ENCODE measurements at regions not wholly inside any gene's neighbourhood (a gene's known extent, or its start where the extent isn't known, plus 50 kb on each side); places are given as distances from the start of the nearest gene placed in this dataset.

DNA sequence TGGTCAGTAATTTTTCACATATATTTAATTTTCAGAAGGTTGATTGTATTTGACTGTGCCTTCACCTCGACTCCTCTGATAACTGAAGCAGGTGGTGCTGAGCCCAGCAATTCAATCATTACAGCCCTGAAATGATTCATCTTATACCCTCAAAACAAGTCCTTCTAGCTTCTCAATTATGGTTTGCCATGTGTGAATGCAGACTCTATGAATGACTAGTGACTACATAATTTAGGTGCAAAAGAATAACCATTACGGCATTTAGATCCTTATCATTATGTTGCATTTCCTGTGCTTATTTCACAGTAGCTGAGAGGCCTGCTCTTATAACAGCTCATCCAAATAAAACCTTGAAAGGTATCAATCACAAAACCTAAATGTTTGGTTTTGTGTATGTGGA is 54.0 kb upstream of the COL11A1 start:
- no peak overlapping the region for H3K4me3 ChIP-seq (ENCODE audit: low read depth, low read length)
- H3K36me3 ChIP-seq (replicated peaks) = no peaks in the 10 kb centered on the region
- TF ChIP-seq, protein P1, sequence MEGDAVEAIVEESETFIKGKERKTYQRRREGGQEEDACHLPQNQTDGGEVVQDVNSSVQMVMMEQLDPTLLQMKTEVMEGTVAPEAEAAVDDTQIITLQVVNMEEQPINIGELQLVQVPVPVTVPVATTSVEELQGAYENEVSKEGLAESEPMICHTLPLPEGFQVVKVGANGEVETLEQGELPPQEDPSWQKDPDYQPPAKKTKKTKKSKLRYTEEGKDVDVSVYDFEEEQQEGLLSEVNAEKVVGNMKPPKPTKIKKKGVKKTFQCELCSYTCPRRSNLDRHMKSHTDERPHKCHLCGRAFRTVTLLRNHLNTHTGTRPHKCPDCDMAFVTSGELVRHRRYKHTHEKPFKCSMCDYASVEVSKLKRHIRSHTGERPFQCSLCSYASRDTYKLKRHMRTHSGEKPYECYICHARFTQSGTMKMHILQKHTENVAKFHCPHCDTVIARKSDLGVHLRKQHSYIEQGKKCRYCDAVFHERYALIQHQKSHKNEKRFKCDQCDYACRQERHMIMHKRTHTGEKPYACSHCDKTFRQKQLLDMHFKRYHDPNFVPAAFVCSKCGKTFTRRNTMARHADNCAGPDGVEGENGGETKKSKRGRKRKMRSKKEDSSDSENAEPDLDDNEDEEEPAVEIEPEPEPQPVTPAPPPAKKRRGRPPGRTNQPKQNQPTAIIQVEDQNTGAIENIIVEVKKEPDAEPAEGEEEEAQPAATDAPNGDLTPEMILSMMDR (IDR thresholded peaks at IDR 0.05; ENCODE audit: low read depth, low read length, missing control alignments) = no peak
- no peaks in the 10 kb centered on the region for H3K27me3 ChIP-seq (replicated peaks)
- no peak overlapping the region for H3K27ac ChIP-seq
- in situ Hi-C loops (cut with HindIII; ENCODE audit: low pct_ligation_motif_present, low sequenced_read_pairs) = no loop called here
- DNase-seq = no peak

DNA sequence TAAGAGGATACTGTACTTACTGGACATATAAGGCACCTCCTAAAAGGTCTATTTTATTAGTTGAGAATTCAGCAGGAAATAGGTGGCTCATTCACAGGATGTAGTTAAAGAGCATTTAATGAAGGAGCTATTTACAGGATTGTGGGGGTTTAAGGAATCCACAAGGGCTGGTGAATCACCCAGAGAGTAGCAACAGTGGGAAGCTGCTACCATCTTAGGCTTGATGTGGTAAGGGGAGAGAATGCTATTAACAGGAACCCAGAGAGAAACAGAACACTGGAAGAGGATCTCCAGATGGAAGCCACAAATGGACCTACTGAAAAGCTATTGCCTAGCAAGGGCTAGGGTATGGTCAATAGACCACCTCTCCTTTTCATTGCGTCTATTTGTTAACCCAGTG is 52.0 kb upstream of the COL11A1 start:
- no peaks in the 10 kb centered on the region for H3K36me3 ChIP-seq (replicated peaks)
- no peaks in the 10 kb centered on the region for H3K27me3 ChIP-seq (replicated peaks)
- in situ Hi-C loops (cut with HindIII; ENCODE audit: low pct_ligation_motif_present, low sequenced_read_pairs) = no loop called here
- no peak overlapping the region for H3K27ac ChIP-seq
- no peak for DNase-seq
- TF ChIP-seq, protein P1 (IDR thresholded peaks at IDR 0.05; ENCODE audit: low read depth, low read length, missing control alignments) = no peak
- H3K4me3 ChIP-seq (ENCODE audit: low read depth, low read length) = no peak overlapping the region
